ENCODE measurements at regions not wholly inside any gene's neighbourhood (a gene's known extent, or its start where the extent isn't known, plus 50 kb on each side); places are given as distances from the start of the nearest gene placed in this dataset.
"Not testable (repeated sequence)": the region's sequence is repeated elsewhere in the genome, so short reads cannot be mapped to it uniquely, and the experiment has no call there.

DNA sequence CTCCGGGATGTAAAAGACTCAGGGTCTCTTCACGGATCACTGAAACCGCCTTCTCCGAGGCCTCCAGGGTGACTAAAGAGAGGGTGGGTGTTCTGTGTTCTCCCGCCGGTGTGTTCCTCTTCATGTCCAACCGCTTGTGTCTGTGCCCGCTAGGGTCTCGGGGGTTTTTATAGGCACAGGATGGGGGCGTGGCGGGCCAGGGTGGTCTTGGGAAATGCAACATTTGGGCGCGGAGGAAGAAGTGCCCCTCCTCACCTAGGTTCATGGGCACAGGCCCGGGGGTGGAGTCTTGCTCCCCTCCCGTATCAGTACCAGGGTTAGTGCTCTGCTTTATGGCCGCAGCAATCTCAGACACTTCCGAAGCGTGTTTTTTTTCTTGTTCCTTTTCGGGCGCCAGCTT lies 95.3 kb upstream of the ZNF322 start:
- TF ChIP-seq, protein P1, sequence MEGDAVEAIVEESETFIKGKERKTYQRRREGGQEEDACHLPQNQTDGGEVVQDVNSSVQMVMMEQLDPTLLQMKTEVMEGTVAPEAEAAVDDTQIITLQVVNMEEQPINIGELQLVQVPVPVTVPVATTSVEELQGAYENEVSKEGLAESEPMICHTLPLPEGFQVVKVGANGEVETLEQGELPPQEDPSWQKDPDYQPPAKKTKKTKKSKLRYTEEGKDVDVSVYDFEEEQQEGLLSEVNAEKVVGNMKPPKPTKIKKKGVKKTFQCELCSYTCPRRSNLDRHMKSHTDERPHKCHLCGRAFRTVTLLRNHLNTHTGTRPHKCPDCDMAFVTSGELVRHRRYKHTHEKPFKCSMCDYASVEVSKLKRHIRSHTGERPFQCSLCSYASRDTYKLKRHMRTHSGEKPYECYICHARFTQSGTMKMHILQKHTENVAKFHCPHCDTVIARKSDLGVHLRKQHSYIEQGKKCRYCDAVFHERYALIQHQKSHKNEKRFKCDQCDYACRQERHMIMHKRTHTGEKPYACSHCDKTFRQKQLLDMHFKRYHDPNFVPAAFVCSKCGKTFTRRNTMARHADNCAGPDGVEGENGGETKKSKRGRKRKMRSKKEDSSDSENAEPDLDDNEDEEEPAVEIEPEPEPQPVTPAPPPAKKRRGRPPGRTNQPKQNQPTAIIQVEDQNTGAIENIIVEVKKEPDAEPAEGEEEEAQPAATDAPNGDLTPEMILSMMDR (optimal IDR thresholded peaks at IDR 0.05 in 1 of 3, IDR thresholded peaks at IDR 0.05 in 1 of 3, conservative IDR thresholded peaks at IDR 0.05 in 1 of 3; ENCODE audit: extremely low read depth in 1 of 3, insufficient read depth in 2 of 3, low read length in 3 of 3), result not testable (repeated sequence)
- TF ChIP-seq EZH2 (IDR thresholded peaks at IDR 0.05; ENCODE audit: low read length), result not testable (repeated sequence)
